ENCODE measurements at regions not wholly inside any gene's neighbourhood (a gene's known extent, or its start where the extent isn't known, plus 50 kb on each side); places are given as distances from the start of the nearest gene placed in this dataset.

DNA sequence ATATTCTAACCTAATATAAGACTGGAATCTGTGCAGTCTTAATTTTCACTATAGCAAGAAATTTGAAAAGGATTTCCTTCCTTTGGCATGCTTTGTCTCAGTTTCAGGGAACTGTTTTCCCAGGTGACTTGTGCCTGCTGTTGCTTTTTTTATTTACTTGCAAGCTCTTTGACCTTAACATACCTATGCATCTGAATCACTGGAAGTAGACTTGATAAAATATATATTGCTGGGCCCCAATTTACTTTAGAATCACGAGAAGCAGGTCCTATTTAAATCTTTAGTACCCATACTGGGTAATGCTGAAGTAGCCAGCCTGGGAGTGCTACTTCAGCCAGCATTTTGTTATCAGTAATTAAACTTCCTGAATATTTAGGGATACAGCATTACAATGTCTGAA, 257.9 kb upstream of the ALCAM start:
- H3K27me3 ChIP-seq (ENCODE audit: control insufficient read depth, insufficient read depth, low read length), result no peaks in the 10 kb centered on the region
- H3K36me3 ChIP-seq (ENCODE audit: control insufficient read depth in 2 of 3, insufficient read depth in 3 of 3, low read length in 3 of 3), result no peaks in the 10 kb centered on the region
- no peak overlapping the region for H3K27ac ChIP-seq (ENCODE audit: low read depth in 2 of 2, low read length in 2 of 2)
- H3K4me1 ChIP-seq (ENCODE audit: control insufficient read depth in 2 of 3, insufficient read depth in 2 of 3, low read depth in 1 of 3, low read length in 3 of 3), result no peaks in the 10 kb centered on the region
- TF ChIP-seq, protein P1, sequence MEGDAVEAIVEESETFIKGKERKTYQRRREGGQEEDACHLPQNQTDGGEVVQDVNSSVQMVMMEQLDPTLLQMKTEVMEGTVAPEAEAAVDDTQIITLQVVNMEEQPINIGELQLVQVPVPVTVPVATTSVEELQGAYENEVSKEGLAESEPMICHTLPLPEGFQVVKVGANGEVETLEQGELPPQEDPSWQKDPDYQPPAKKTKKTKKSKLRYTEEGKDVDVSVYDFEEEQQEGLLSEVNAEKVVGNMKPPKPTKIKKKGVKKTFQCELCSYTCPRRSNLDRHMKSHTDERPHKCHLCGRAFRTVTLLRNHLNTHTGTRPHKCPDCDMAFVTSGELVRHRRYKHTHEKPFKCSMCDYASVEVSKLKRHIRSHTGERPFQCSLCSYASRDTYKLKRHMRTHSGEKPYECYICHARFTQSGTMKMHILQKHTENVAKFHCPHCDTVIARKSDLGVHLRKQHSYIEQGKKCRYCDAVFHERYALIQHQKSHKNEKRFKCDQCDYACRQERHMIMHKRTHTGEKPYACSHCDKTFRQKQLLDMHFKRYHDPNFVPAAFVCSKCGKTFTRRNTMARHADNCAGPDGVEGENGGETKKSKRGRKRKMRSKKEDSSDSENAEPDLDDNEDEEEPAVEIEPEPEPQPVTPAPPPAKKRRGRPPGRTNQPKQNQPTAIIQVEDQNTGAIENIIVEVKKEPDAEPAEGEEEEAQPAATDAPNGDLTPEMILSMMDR (IDR thresholded peaks at IDR 0.05; ENCODE audit: borderline replicate concordance, extremely low read depth, insufficient read depth), result no peak
- no peak for DNase-seq
- intact Hi-C loops (cut with DNase I), result no loop called here
- no peak for FAIRE-seq
- peaks cover 0 to 4% (median 0%) of the 10 kb centered on the region in 3 donors for H3K9me3 ChIP-seq (ENCODE audit: control insufficient read depth in 2 of 3, insufficient read depth in 1 of 3, low read length in 3 of 3)
- H3K9ac ChIP-seq (ENCODE audit: low read length in 3 of 3), result no peak overlapping the region
- no peak overlapping the region for H3K4me3 ChIP-seq (ENCODE audit: low read length in 3 of 3)

DNA sequence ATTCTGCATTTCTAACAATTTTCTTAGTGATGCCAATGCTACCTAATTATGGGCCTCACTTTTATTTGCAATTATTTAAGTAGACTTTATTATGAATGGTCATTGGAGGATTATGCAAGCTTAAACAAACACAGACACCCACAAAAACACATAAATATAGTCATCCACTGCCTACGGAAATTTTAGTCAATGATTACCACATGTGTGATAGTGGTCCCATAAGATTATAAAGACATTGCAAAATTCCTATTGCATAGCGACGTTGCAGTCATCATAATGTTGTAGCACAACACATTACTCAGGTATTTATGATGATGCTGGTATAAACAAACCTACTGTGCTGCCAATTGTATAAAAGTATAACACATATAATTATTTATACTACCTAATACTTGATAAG, 247.8 kb upstream of the ALCAM start:
- TF ChIP-seq, protein P1 (IDR thresholded peaks at IDR 0.05; ENCODE audit: borderline replicate concordance, extremely low read depth, insufficient read depth), result no peak

DNA sequence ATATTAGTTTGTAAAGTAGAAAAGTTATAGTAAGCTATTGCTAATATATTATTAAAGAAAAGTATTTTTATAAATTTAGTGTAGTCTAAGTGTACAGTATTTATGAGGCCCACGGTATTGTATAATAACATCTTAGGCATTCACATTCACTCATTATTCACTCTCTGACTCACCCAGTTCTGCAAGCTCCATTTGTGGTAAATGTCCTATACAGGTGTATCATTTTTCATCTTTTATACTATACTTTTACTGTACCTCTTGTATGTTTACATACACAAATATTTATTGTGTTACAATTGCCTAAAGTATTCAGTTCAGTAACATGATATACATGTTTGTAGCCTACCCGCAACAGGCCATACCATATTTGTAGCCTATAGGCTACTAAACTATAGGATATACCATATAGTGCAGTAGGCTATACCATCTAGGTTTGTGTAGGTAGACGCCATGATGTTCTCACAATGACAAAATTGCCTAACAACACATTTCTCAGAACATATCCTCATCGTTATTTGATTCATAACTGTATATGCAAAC, 246.8 kb upstream of the ALCAM start:
- H3K4me3 ChIP-seq (ENCODE audit: low read length in 3 of 3), result no peak overlapping the region
- no peaks in the 10 kb centered on the region for H3K36me3 ChIP-seq (ENCODE audit: control insufficient read depth in 2 of 3, insufficient read depth in 3 of 3, low read length in 3 of 3)
- no peaks in the 10 kb centered on the region for H3K4me1 ChIP-seq (ENCODE audit: control insufficient read depth in 2 of 3, insufficient read depth in 2 of 3, low read depth in 1 of 3, low read length in 3 of 3)
- no peak overlapping the region for H3K27ac ChIP-seq (ENCODE audit: low read depth in 2 of 2, low read length in 2 of 2)
- FAIRE-seq (no peak), DNase-seq (no peak)
- TF ChIP-seq, protein P1 (IDR thresholded peaks at IDR 0.05; ENCODE audit: borderline replicate concordance, extremely low read depth, insufficient read depth), result no peak
- no peaks in the 10 kb centered on the region for H3K27me3 ChIP-seq (ENCODE audit: control insufficient read depth, insufficient read depth, low read length)
- intact Hi-C loops (cut with DNase I), result no loop called here
- no peak overlapping the region for H3K9ac ChIP-seq (ENCODE audit: low read length in 3 of 3)
- no peaks in the 10 kb centered on the region for H3K9me3 ChIP-seq (ENCODE audit: control insufficient read depth in 2 of 3, insufficient read depth in 1 of 3, low read length in 3 of 3)

More for the DNA sequence above, 247.8 kb upstream of the ALCAM start:
- Histone ChIP-seq H3K27ac (ENCODE audit: low read depth in 2 of 2, low read length in 2 of 2) (no peak overlapping the region), H3K27me3 (ENCODE audit: control insufficient read depth, insufficient read depth, low read length) (no peaks in the 10 kb centered on the region), H3K9ac (ENCODE audit: low read length in 3 of 3) (no peak overlapping the region), H3K4me1 (ENCODE audit: control insufficient read depth in 2 of 3, insufficient read depth in 2 of 3, low read depth in 1 of 3, low read length in 3 of 3) (no peaks in the 10 kb centered on the region), H3K4me3 (ENCODE audit: low read length in 3 of 3) (no peak overlapping the region), H3K9me3 (ENCODE audit: control insufficient read depth in 2 of 3, insufficient read depth in 1 of 3, low read length in 3 of 3) (no peaks in the 10 kb centered on the region), H3K36me3 (ENCODE audit: control insufficient read depth in 2 of 3, insufficient read depth in 3 of 3, low read length in 3 of 3) (no peaks in the 10 kb centered on the region)
- no peak for DNase-seq
- intact Hi-C loops (cut with DNase I), result no loop called here
- no peak for FAIRE-seq

DNA sequence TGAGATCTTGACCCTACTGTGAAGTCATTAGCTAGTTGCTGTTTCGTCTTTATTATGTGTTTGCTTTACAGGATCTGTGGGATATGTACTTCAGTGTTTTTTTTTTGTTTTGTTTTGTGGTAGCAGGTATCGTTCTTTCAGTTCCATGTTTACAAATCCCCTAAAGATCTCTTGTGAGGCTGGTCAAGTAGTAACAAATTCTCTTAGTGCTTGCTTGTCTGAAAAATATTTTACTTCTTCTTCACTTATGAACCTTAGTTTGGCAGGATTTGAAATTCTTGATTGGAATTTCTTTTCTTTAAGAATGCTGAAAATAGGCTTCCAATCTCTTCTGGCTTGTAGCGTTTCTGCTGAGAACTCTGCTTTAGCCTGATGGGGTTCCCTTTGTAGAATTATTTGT, 235.8 kb upstream of the ALCAM start:
- H3K9me3 ChIP-seq (ENCODE audit: control insufficient read depth in 2 of 3, insufficient read depth in 1 of 3, low read length in 3 of 3), result peaks cover 0 to 4% (median 0%) of the 10 kb centered on the region in 3 donors
- no peaks in the 10 kb centered on the region for H3K27me3 ChIP-seq (ENCODE audit: control insufficient read depth, insufficient read depth, low read length)
- FAIRE-seq (no peak), DNase-seq (no peak)
- TF ChIP-seq, protein P1 (IDR thresholded peaks at IDR 0.05; ENCODE audit: borderline replicate concordance, extremely low read depth, insufficient read depth), result no peak
- intact Hi-C loops (cut with DNase I), result no loop called here
- H3K4me1 ChIP-seq (ENCODE audit: control insufficient read depth in 2 of 3, insufficient read depth in 2 of 3, low read depth in 1 of 3, low read length in 3 of 3), result no peaks in the 10 kb centered on the region
- H3K27ac ChIP-seq (ENCODE audit: low read depth in 2 of 2, low read length in 2 of 2), result no peak overlapping the region
- H3K9ac ChIP-seq (ENCODE audit: low read length in 3 of 3), result no peak overlapping the region
- H3K4me3 ChIP-seq (ENCODE audit: low read length in 3 of 3), result no peak overlapping the region
- no peaks in the 10 kb centered on the region for H3K36me3 ChIP-seq (ENCODE audit: control insufficient read depth in 2 of 3, insufficient read depth in 3 of 3, low read length in 3 of 3)
